Rectal smooth muscle tissue (tissue), 1 donor: ENCODE measurements at regions not wholly inside any gene's neighbourhood (a gene's known extent, or its start where the extent isn't known, plus 50 kb on each side); places are given as distances from the start of the nearest gene placed in this dataset.
"Not testable (repeated sequence)": the region's sequence is repeated elsewhere in the genome, so short reads cannot be mapped to it uniquely, and the experiment has no call there.

Source experiments
- H3K27ac ChIP-seq: one replicate; pipeline ENCODE4 v1.7.0; 2013; ENCODE audit warnings: low read depth, low read length, inconsistent platforms
- H3K27me3 ChIP-seq: one replicate; pipeline ENCODE4 v1.7.0; 2013; ENCODE audit warnings: low read length; ENCODE audit not compliant: control insufficient read depth, insufficient read depth
- H3K36me3 ChIP-seq: one replicate; pipeline ENCODE4 v1.7.0; 2013; ENCODE audit warnings: low read length; ENCODE audit not compliant: control insufficient read depth, insufficient read depth
- H3K4me1 ChIP-seq: one replicate; pipeline ENCODE4 v1.7.0; 2013; ENCODE audit warnings: low read length; ENCODE audit not compliant: control insufficient read depth, insufficient read depth
- H3K4me3 ChIP-seq: one replicate; pipeline ENCODE4 v1.7.0; 2013; ENCODE audit warnings: low read length
- H3K9ac ChIP-seq: one replicate; pipeline ENCODE4 v1.7.0; 2013; ENCODE audit warnings: low read length

GRCh38 chr11:123360267-123360936 is 69.7 kb upstream of the GRAMD1B start:
- Histone ChIP-seq H3K4me3 (no peak overlapping the region), H3K27ac (no peak overlapping the region), H3K9ac (no peak overlapping the region), H3K27me3 (no peaks in the 10 kb centered on the region), H3K36me3 (no peaks in the 10 kb centered on the region), H3K4me1 (peaks cover 8% of the 10 kb centered on the region)

DNA sequence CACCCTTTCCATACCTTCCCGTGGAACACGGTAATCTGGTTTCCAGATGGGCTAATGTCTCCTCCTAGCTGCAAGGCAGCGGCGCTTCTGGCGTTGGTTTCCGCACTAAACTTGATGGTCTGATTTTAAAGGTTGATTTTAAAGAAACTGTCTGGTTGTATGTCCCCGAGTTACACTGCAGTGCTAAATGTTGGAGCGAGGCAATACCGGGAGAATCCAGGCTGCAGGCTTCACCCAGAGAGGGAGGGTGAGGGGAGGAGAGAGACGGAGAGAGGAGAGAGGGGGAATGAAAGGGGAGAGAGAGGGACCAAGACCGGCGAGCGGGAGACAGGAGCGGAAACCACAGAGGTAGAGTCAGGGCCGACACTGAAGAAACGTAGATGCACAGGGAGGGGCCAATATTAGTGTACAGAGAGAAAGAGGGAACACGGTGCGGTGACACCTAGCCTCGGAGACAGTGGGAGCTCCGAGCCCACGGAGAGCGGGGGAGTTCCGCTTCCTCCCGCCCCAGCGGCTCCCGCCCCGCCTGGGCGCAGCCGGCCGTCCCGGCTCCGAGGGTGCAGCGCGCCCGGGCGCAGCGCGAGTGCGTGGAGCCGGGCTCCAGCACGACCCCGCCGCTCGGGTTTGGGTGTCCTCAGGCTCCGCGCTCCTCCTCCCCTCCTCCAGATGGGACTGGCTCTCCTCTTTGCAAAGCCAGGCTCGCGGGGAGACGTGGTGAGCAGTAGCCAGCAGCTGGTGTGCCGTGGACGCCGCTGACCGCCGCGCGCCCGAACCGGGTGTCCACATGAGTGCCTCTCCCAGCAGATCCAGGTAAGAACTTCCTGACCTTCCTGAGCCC is 71.9 kb upstream of the GRAMD1B start:
- Histone ChIP-seq H3K27me3 (no peaks in the 10 kb centered on the region), H3K9ac (no peak overlapping the region), H3K27ac (no peak overlapping the region), H3K36me3 (no peaks in the 10 kb centered on the region), H3K4me3 (peak overlapping the region; percentile 61), H3K4me1 (peaks cover 6% of the 10 kb centered on the region)

- Histone ChIP-seq H3K27ac (no peak overlapping the region), H3K9ac (no peak overlapping the region), H3K4me1 (no peaks in the 10 kb centered on the region), H3K4me3 (peak overlapping the region; percentile 61), H3K36me3 (no peaks in the 10 kb centered on the region), H3K27me3 (no peaks in the 10 kb centered on the region)
Observed at GRCh38 chr11:123357353-123357989, 72.6 kb upstream of the GRAMD1B start.

DNA sequence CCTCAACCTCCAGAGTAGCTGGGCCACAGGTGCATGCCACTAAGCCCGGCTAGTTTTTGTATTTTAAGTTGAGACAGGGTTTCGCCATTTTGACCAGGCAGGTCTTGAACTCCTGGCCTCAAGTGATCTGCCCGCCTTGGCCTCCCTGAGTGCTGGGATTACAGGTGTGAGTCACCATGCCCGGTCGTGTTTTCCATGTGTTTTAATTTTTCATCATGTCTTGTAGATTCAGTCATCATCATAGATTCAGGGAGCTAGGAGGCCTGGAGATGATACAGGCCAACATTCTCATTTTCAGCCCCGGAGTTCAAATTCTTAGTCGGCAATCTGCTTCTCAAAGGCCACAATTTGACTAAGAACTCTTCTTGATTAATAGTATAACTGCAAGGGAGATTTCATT is 73.5 kb upstream of the GRAMD1B start:
- Histone ChIP-seq H3K4me1 (no peaks in the 10 kb centered on the region), H3K9ac (no peak overlapping the region), H3K27ac (no peak overlapping the region), H3K4me3 (no peak overlapping the region), H3K36me3 (no peaks in the 10 kb centered on the region), H3K27me3 (no peaks in the 10 kb centered on the region)

DNA sequence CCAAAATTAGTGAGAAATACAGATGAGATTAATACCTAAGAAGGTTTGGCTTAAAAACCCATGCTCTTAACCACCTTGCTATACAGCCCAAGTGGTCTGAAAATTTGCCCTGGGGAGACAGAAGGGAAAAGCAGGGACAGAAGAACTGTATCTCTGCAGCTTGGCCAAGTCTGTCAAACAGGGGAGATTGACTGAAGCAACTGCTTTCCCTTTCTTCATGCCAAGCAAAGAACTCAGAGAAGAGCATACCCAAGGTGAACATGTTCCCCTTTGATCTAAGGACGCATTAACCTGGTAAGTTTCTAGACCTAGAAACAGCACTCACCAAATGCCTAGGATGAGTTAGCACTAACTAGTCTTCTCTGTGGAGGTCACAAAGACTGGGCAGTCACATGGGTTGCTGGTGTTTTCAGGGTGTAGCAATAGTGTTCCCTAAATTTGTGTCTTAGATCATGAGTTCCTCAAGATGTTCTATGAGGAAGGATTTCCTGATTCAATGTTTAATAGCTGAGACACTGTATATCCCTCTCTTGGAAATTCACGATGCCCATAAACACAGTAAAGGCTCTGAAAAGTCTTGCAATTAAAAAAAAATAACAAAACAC is 75.6 kb upstream of the GRAMD1B start:
- Histone ChIP-seq H3K4me1 (no peaks in the 10 kb centered on the region), H3K4me3 (no peak overlapping the region), H3K27ac (no peak overlapping the region), H3K9ac (no peak overlapping the region), H3K27me3 (no peaks in the 10 kb centered on the region), H3K36me3 (no peaks in the 10 kb centered on the region)

DNA sequence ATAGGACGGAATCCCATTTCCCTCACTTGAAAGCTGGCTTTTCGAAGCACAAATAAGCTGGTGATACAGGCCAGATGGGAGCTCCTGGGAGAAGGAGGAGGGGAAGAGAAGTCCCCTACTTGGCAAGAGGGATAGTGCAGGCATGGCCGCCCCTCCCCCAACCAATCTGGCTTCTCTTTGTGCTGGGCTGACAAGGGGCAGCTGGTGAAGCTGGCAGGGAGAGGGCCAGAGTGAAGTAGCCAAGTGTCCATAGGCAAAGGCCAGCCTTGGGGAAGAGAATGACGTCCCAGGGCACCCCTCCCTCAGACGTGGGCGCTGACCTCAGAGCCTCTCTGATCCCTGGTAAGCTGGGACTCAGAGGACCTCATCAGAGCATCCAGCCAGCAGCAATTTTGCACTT is 78.7 kb upstream of the GRAMD1B start:
- H3K4me3 ChIP-seq: no peak overlapping the region
- H3K36me3 ChIP-seq: no peaks in the 10 kb centered on the region
- no peak overlapping the region for H3K9ac ChIP-seq
- H3K4me1 ChIP-seq: no peaks in the 10 kb centered on the region
- H3K27me3 ChIP-seq: no peaks in the 10 kb centered on the region
- no peak overlapping the region for H3K27ac ChIP-seq

DNA sequence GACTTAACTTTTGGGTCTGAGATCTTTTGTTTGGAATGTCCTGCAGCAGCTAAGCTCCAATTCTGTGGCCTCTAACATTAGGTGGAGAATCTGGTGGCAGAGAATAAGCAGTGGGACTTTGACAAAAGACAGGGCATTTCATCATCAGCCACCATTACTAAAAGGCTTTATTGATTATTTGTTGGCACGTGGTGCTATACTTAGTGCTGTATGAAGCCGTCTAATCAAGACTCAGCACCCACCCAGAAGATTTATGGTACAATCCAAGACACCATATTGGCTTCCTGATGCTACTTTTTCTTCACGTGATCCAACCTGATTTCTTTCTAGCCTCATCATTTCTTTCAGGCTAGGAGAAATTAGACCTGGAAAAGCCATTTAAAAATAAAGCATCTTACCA is 80.7 kb upstream of the GRAMD1B start:
- Histone ChIP-seq H3K27ac (no peak overlapping the region), H3K4me3 (no peak overlapping the region), H3K9ac (no peak overlapping the region), H3K36me3 (no peaks in the 10 kb centered on the region), H3K4me1 (no peaks in the 10 kb centered on the region), H3K27me3 (no peaks in the 10 kb centered on the region)

DNA sequence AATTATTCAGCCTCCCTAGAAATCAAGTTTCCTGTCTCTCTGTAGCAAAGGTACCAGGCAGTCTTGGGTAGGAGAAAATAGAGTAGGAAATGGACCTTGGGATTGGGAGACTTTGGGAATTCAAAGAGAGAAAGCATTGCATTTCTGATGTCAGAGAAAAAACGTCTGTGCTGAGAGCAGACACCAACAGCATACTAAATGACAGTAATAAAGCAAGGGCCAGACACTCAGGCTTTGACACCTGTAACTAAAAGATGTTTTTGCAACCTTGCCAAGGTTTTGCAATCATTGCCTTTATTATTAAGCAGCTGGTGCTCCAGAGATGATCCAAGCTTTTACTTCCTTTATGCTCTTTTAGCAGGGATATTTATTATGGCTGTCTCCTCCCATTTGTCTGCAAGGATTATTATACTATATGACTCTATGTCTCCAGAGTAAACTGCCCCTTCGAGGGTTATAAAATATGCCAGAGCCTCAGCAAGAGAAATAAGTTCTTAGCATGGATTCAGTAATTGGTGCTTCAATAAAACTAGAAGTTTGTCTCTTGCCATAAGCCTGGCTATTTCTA is 85.2 kb upstream of the GRAMD1B start:
- Histone ChIP-seq H3K36me3 (no peaks in the 10 kb centered on the region), H3K4me1 (no peaks in the 10 kb centered on the region), H3K27ac (no peak overlapping the region), H3K27me3 (no peaks in the 10 kb centered on the region), H3K4me3 (no peak overlapping the region), H3K9ac (no peak overlapping the region)

DNA sequence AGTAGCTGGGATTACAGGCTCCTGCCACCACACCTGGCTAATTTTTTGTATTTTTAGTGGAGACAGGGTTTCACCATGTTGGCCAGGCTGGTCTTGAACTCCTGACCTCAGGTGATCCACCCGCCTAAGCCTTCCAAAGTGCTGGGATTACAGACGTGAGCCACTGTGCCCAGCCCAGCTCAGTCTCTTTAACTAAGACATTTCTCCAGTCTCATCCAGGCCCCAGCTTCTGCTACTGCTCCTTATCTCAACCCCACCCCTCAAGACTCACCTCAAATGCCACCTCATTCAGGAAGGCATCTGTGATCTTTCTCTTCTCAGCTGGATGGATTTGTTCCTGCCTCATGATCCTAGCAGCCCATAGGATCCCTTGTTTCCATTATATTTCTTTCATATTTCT is 85.9 kb upstream of the GRAMD1B start:
- not testable (repeated sequence) for H3K36me3 ChIP-seq, H3K4me3 ChIP-seq, H3K27ac ChIP-seq, H3K9ac ChIP-seq, H3K27me3 ChIP-seq, H3K4me1 ChIP-seq

DNA sequence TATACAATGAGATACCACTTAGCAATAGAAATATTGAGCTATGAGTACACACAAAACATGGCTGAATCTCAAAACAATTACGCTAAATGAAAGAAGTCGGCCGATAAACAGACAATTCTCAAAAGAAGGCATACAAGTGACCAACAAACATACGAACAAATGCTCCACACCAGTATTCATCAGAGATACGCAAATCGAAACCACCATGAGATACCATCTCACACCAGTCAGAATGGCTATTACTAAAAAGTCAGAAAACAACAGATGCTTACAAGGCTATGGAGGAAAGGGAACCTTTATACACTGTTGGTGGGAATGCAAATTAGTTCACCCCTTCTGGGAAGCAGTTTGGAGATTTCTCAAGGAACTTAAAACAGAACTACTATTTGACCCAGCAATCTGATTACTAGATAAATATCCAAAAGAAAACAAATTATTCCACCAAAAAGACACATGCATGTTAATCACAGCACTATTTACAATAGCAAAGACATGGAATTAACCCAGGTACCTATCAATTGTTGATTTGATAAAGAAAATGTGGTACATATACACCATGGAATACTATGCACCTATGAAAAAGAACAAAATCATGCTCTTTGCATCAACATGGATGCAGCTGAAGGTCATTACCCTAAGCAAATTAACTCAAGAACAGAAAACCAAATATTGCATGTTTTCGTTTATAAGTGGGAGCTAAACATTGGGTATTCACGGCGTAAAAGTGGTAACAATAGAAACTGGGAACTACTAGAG is 90.9 kb upstream of the GRAMD1B start:
- no peaks in the 10 kb centered on the region for H3K36me3 ChIP-seq
- H3K9ac ChIP-seq: no peak overlapping the region
- no peak overlapping the region for H3K27ac ChIP-seq
- H3K27me3 ChIP-seq: no peaks in the 10 kb centered on the region
- no peak overlapping the region for H3K4me3 ChIP-seq
- H3K4me1 ChIP-seq: no peaks in the 10 kb centered on the region

DNA sequence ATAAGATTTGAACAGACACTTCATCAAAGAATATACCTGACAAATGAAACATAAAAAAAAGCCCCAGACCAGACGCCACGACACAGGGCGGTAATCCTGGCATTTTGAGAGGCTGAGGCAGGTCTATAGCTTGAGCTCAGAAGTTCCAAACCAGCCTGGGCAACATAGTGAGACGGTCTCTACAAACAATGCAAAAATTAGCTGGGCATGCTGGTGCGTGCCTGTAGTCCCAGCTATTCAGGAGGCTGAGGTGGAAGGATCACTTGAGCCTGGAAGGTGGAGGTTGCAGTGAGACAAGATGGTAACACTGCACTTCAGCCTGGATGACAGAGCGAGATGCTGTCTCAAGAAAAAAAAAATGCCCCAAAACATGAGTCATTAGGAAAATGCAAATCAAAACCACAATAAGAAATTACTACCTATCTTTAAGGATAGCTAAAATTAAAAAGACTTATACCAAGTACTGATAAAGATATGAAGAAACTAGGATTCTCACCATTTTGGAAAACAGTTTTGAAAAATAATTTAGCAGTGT is 91.7 kb upstream of the GRAMD1B start:
- H3K4me1 ChIP-seq: no peaks in the 10 kb centered on the region
- H3K4me3 ChIP-seq: no peak overlapping the region
- no peaks in the 10 kb centered on the region for H3K36me3 ChIP-seq
- no peaks in the 10 kb centered on the region for H3K27me3 ChIP-seq
- no peak overlapping the region for H3K9ac ChIP-seq
- no peak overlapping the region for H3K27ac ChIP-seq
